22Rv1 (cell line): ENCODE measurements at regions not wholly inside any gene's neighbourhood (a gene's known extent, or its start where the extent isn't known, plus 50 kb on each side); places are given as distances from the start of the nearest gene placed in this dataset.

Source experiments
- CTCF ChIP-seq: fragments of 450-650 bp; IDR thresholded peaks from 2 replicates; pipeline ENCODE4 v1.5.1; 2017; ENCODE audit warnings: mild to moderate bottlenecking
- ZFX ChIP-seq: fragments of 450-650 bp; IDR thresholded peaks from 2 replicates; pipeline ENCODE4 v1.6.1; 2017; ENCODE audit warnings: antibody characterized with exemption, borderline replicate concordance

DNA sequence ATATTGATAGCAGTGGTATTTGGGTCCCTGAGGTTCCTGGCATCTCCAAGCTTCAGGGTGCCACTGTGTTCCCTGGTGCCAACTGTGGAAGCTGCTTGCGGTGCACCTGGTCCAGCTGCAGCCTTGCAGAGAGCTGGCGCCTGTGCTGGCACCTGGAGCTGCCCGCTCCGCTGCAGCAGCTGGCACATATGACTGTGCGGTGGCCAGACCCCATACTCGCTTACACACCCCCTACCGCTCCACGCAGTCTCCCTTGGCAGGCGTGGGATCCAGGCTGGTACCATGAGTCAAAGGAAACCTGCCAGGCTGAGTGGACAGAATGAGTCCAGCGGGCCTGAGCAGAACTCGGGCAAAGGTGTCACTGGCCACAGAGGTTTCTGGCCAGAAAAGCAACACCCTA is 89.9 kb upstream of the JAZF1 start:
- TF ChIP-seq CTCF (no peak), ZFX (no peak)
